ENCODE measurements at regions not wholly inside any gene's neighbourhood (a gene's known extent, or its start where the extent isn't known, plus 50 kb on each side); places are given as distances from the start of the nearest gene placed in this dataset.

GRCh38 chr12:20260851-20261250 is 107.5 kb upstream of the PDE3A start:
- no peak for DNase-seq (ENCODE audit: low read depth, low spot score)
- POLR2A ChIA-PET = no interaction called here
- no peak for TF ChIP-seq CTCF (IDR thresholded peaks at IDR 0.05; ENCODE audit: low read depth, low read length)
- CTCF ChIA-PET = interaction anchor here (0.7 kb wide), 1 partner anchor 18 kb away, joined by 4 read pairs; no protein-coding TSS in a partner anchor
- Histone ChIP-seq H3K4me3 (ENCODE audit: low read depth, low read length) (no peak overlapping the region), H3K27me3 (ENCODE audit: control insufficient read depth, insufficient read depth, low read length) (no peaks in the 10 kb centered on the region), H3K27ac (ENCODE audit: low read depth, low read length) (no peak overlapping the region), H3K9me3 (ENCODE audit: control insufficient read depth, insufficient read depth, low read length) (no peaks in the 10 kb centered on the region)

- Histone ChIP-seq H3K4me3 (ENCODE audit: low read depth, low read length) (no peak overlapping the region), H3K9me3 (ENCODE audit: control insufficient read depth, insufficient read depth, low read length) (no peaks in the 10 kb centered on the region), H3K27me3 (ENCODE audit: control insufficient read depth, insufficient read depth, low read length) (no peaks in the 10 kb centered on the region), H3K27ac (ENCODE audit: low read depth, low read length) (no peak overlapping the region)
- no peak for TF ChIP-seq CTCF (IDR thresholded peaks at IDR 0.05; ENCODE audit: low read depth, low read length)
- ChIA-PET POLR2A (no interaction called here), CTCF (no interaction called here)
- DNase-seq (ENCODE audit: low read depth, low spot score) = no peak
These were observed 106.2 kb upstream of the PDE3A start for GRCh38 chr12:20262119-20262518.

GRCh38 chr12:20264026-20264425 is 104.3 kb upstream of the PDE3A start:
- Histone ChIP-seq H3K4me3 (ENCODE audit: low read depth, low read length) (no peak overlapping the region), H3K9me3 (ENCODE audit: control insufficient read depth, insufficient read depth, low read length) (no peaks in the 10 kb centered on the region), H3K27ac (ENCODE audit: low read depth, low read length) (no peak overlapping the region), H3K27me3 (ENCODE audit: control insufficient read depth, insufficient read depth, low read length) (no peaks in the 10 kb centered on the region)
- ChIA-PET POLR2A (no interaction called here), CTCF (no interaction called here)
- no peak for DNase-seq (ENCODE audit: low read depth, low spot score)
- no peak for TF ChIP-seq CTCF (IDR thresholded peaks at IDR 0.05; ENCODE audit: low read depth, low read length)

GRCh38 chr12:20264608-20265114 is 103.7 kb upstream of the PDE3A start:
- ChIA-PET CTCF (no interaction called here), POLR2A (no interaction called here)
- H3K4me3 ChIP-seq (ENCODE audit: low read depth, low read length) = no peak overlapping the region
- TF ChIP-seq CTCF (IDR thresholded peaks at IDR 0.05; ENCODE audit: low read depth, low read length) = no peak
- no peak for DNase-seq (ENCODE audit: low read depth, low spot score)
- no peaks in the 10 kb centered on the region for H3K27me3 ChIP-seq (ENCODE audit: control insufficient read depth, insufficient read depth, low read length)
- H3K9me3 ChIP-seq (ENCODE audit: control insufficient read depth, insufficient read depth, low read length) = no peaks in the 10 kb centered on the region
- no peak overlapping the region for H3K27ac ChIP-seq (ENCODE audit: low read depth, low read length)

- Histone ChIP-seq H3K27ac (ENCODE audit: low read depth, low read length) (no peak overlapping the region), H3K9me3 (ENCODE audit: control insufficient read depth, insufficient read depth, low read length) (no peaks in the 10 kb centered on the region), H3K27me3 (ENCODE audit: control insufficient read depth, insufficient read depth, low read length) (no peaks in the 10 kb centered on the region), H3K4me3 (ENCODE audit: low read depth, low read length) (no peak overlapping the region)
- ChIA-PET POLR2A (no interaction called here), CTCF (no interaction called here)
- DNase-seq (ENCODE audit: low read depth, low spot score) = no peak
- TF ChIP-seq CTCF (IDR thresholded peaks at IDR 0.05; ENCODE audit: low read depth, low read length) = no peak
These were observed 100.1 kb upstream of the PDE3A start for GRCh38 chr12:20268121-20268732.
